ENCODE measurements at regions not wholly inside any gene's neighbourhood (a gene's known extent, or its start where the extent isn't known, plus 50 kb on each side); places are given as distances from the start of the nearest gene placed in this dataset.

DNA sequence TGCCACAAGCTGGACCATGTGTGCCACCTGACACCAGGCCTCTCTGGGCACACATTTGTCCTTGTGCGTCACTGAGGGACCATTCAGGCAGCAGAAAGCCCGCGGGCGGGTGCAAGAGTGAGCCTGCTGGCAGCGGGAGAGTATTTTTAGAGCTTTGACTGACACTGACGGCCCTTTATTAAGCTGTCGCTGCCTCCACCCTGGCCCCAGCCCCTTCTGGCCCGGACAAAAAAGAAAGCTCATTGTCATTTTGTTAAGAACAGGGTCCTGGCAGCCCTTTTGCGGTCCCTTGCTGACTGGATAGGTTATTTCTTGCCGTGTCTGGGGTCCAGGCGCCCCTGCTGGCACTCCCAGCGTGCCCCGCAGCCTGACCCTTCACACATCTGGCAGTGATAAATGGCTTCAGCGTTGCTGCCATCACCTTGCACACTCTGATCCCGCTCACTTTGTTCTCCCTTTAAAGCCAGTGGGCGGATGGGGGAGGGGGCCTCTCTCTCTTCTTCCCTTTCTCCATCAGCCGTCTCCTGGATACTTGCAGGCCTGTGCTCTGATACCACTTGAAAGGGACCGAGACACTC is 78.4 kb upstream of the NKD1 start:
- H3K9me3 ChIP-seq (replicated peaks), result peaks cover 16% of the 10 kb centered on the region
- TF ChIP-seq, protein P1, sequence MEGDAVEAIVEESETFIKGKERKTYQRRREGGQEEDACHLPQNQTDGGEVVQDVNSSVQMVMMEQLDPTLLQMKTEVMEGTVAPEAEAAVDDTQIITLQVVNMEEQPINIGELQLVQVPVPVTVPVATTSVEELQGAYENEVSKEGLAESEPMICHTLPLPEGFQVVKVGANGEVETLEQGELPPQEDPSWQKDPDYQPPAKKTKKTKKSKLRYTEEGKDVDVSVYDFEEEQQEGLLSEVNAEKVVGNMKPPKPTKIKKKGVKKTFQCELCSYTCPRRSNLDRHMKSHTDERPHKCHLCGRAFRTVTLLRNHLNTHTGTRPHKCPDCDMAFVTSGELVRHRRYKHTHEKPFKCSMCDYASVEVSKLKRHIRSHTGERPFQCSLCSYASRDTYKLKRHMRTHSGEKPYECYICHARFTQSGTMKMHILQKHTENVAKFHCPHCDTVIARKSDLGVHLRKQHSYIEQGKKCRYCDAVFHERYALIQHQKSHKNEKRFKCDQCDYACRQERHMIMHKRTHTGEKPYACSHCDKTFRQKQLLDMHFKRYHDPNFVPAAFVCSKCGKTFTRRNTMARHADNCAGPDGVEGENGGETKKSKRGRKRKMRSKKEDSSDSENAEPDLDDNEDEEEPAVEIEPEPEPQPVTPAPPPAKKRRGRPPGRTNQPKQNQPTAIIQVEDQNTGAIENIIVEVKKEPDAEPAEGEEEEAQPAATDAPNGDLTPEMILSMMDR (IDR thresholded peaks at IDR 0.05; ENCODE audit: borderline replicate concordance), result no peak
- no peaks in the 10 kb centered on the region for H3K36me3 ChIP-seq
- intact Hi-C loops (cut with micrococcal nuclease), result no loop called here
- H3K27ac ChIP-seq (replicated peaks), result no peak overlapping the region
- peaks cover 14% of the 10 kb centered on the region for H3K4me1 ChIP-seq
- H3K27me3 ChIP-seq (ENCODE audit: low read depth), result peaks cover 84% of the 10 kb centered on the region
- H3K4me3 ChIP-seq, result no peak overlapping the region
- no peak for DNase-seq

DNA sequence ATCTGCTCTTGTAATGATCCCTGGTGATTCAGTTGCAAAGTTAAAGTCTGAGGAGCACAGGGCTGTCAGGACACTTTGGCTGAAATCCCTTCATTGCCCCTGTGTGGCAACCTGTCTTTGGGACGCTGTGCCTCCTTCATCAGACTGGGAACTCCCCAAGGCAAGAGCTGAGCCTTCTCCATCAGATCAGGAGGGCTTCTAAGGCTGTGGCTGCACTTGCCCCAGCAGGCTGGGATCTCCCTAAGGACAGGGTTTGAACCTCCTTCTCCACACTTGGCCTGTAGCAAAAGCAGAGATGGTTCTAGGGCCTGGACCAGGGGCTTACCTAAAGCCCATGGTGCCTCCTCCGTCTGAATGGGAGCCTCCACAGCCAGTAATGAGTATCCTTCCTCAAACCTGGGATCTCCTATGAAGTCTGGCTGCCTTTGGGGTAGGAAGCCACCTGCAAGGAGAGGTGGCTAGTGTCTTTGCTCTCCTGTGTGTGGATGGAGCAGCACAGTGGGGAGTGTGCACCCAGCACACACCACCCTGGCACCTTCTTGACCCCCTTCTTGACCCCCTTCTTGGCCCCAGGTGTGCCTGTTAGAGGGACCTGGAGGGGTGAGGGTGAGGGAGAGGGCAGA is 79.0 kb upstream of the NKD1 start:
- DNase-seq, result no peak
- TF ChIP-seq, protein P1 (IDR thresholded peaks at IDR 0.05; ENCODE audit: borderline replicate concordance), result no peak
- no peaks in the 10 kb centered on the region for H3K36me3 ChIP-seq
- intact Hi-C loops (cut with micrococcal nuclease), result no loop called here
- H3K27ac ChIP-seq (replicated peaks), result no peak overlapping the region
- peaks cover 16% of the 10 kb centered on the region for H3K9me3 ChIP-seq (replicated peaks)
- no peak overlapping the region for H3K4me3 ChIP-seq
- peaks cover 90% of the 10 kb centered on the region for H3K27me3 ChIP-seq (ENCODE audit: low read depth)
- peaks cover 14% of the 10 kb centered on the region for H3K4me1 ChIP-seq

DNA sequence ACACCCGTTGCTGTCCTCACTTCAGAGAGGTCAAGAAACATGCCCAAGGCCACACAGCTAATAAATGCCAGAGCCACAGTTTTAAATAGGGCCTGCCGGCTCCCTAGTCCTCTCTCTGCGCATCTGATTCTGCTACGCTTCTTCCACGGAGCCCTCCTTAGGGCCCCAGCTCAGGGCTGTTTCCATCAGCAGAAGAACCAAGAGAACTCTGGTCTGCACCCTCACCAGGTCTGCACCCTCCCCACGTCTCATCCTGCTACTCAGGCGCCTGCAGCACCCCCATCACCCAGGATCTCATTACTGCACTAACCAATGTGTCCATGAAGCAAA is 79.5 kb upstream of the NKD1 start:
- DNase-seq, result no peak
- Histone ChIP-seq H3K4me3 (no peak overlapping the region), H3K9me3 (replicated peaks) (peaks cover 16% of the 10 kb centered on the region), H3K36me3 (no peaks in the 10 kb centered on the region), H3K27ac (replicated peaks) (no peak overlapping the region), H3K27me3 (ENCODE audit: low read depth) (peaks cover 95% of the 10 kb centered on the region), H3K4me1 (peaks cover 14% of the 10 kb centered on the region)
- intact Hi-C loops (cut with micrococcal nuclease), result no loop called here
- TF ChIP-seq, protein P1 (IDR thresholded peaks at IDR 0.05; ENCODE audit: borderline replicate concordance), result no peak

DNA sequence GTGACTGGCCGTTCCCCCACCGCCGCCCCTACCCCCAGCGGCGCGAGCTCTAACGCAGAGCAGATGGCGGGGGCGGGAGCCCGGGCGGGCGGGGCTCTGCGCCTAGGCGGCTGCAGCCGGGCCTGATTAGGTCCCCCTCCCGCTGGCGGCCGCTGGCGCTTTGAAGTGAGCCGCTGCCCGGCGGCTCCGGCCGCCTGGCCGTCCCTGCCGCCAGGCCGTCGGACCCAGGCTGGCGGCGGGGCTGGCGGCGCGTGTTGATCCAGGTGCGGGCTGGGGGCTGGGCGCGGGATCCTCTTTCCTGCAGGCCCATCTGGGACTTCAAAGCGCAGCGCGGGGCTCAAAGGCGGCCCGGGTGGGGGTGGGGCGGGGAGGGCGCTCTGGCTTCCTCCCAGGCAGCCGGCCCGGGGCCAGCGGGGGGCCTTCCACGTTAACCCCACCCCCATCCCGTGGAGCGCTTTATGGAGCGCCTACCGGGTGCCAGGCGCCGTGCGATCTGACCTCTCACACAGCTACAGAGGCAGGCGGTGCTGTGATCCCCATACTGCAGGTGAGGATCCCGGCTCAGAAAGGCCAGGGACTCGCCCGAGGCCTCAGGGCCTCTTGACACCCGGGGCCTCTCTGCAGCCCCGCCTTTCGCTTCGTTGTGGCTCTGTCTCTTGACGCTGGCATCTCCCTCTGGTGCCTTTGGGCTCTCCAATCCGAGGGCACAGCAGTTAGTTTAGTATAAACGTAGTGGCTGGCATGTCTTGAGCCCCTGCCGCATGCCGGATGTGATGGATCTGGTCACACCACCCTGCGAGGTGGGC is 80.0 kb upstream of the NKD1 start:
- intact Hi-C loops (cut with micrococcal nuclease), result no loop called here
- DNase-seq, result no peak
- Histone ChIP-seq H3K4me1 (peaks cover 14% of the 10 kb centered on the region), H3K9me3 (replicated peaks) (peaks cover 16% of the 10 kb centered on the region), H3K27me3 (ENCODE audit: low read depth) (peaks cover 100% of the 10 kb centered on the region), H3K27ac (replicated peaks) (no peak overlapping the region), H3K36me3 (no peaks in the 10 kb centered on the region), H3K4me3 (peak overlapping the region; percentile 54)
- TF ChIP-seq, protein P1 (IDR thresholded peaks at IDR 0.05; ENCODE audit: borderline replicate concordance), result no peak

DNA sequence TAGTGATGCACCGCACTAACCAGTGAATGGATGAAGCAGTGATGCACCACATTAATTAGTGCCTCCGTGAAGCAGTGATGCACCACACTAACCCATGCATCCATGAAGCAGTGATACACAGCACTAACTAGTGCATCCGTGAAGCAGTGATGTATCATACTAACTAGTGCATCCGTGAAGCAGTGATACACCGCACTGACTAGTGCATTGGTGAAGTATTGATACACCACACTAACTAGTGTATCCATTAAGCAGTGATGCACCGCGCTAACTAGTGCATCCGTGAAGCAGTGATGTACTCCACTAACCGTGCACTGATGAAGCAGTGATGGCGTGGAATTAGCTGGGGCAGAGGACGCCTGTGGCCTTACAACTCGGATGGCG is 80.6 kb upstream of the NKD1 start:
- Histone ChIP-seq H3K36me3 (no peaks in the 10 kb centered on the region), H3K27me3 (ENCODE audit: low read depth) (peaks cover 100% of the 10 kb centered on the region), H3K4me3 (peak overlapping the region; percentile 54), H3K4me1 (peaks cover 14% of the 10 kb centered on the region), H3K9me3 (replicated peaks) (peaks cover 16% of the 10 kb centered on the region), H3K27ac (replicated peaks) (no peak overlapping the region)
- DNase-seq, result no peak
- intact Hi-C loops (cut with micrococcal nuclease), result no loop called here
- TF ChIP-seq, protein P1 (IDR thresholded peaks at IDR 0.05; ENCODE audit: borderline replicate concordance), result no peak

Data from left ventricle myocardium inferior (tissue), 1 donor.